ELR (cell line): ENCODE measurements at regions not wholly inside any gene's neighbourhood (a gene's known extent, or its start where the extent isn't known, plus 50 kb on each side); places are given as distances from the start of the nearest gene placed in this dataset.
"Not testable (repeated sequence)": the region's sequence is repeated elsewhere in the genome, so short reads cannot be mapped to it uniquely, and the experiment has no call there.

Experiments used
- DNase-seq: peaks from one replicate; pipeline ENCODE4 v3.0.0-alpha.2; 2015; ENCODE audit warnings: low read depth

DNA sequence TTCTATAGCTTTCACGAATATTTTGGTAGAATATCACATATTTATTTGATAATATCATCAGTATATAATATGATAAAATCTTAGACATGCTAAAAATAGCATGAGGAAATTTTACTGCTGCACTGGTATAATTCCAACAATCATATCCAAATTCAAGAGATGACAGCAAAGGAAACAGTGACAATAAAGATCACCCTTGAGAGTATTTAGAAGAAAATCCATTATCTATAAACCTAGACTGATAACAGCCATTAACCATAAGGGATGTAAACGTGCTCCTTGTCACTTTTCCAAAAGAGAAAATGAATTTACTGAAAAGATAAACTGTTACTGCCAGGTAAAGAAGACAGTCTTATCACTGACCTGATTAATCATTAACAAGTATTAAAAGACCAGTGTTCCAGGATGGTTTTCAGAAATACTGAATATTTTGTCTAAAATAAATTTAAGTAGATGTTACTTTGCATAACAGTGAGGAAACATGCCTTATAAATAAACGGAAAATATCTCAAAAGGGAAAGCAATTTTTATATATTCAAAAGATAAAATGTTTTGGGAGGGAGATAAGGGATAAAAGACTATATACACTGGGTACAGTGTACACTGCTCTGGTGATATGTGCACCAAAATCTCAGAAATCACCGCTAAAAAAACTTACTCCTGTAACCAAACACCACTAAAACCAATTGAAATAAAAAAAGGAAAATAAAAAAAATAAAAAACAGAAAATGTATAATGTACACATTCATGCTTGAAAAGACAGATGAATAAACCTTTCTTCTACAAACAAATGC is 1704.7 kb downstream of the HACE1 start:
- DNase-seq: no peak

DNA sequence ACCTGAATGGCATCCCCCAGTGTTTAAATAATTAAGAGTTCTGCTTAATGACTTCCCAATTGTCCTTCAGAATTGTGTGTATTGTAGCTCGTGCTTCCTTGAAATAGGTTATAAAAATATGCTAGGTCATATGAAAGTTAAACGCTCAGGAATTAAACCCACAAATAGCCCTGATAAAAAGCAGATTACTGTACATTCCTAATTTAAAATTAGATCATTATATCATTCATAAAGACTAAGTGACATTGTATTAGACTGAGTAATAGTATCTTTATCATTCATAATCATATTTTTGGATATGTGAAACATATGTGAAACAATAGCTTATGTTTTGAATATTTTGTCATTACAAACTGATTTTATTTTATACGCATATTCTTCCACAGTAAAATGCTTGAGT is 1706.7 kb downstream of the HACE1 start:
- no peak for DNase-seq

DNA sequence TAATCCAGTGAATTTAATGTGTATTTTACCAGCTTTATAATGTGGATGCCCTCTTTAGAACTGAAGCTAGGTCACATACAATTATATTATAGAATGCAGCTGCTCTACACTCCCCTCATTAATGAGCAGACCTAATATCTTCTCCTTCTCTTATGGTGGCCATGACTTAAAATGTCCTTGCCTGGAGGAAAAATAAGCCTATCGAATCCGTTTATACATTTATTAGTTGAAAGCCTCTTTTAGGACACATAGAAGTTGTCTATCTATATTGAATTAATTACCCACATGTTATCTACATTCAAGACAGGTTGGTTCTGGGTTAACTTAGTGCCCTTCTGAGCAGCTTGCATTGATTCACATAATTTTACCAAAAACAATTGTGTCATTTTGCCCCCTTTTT is 1716.8 kb downstream of the HACE1 start:
- no peak for DNase-seq

DNA sequence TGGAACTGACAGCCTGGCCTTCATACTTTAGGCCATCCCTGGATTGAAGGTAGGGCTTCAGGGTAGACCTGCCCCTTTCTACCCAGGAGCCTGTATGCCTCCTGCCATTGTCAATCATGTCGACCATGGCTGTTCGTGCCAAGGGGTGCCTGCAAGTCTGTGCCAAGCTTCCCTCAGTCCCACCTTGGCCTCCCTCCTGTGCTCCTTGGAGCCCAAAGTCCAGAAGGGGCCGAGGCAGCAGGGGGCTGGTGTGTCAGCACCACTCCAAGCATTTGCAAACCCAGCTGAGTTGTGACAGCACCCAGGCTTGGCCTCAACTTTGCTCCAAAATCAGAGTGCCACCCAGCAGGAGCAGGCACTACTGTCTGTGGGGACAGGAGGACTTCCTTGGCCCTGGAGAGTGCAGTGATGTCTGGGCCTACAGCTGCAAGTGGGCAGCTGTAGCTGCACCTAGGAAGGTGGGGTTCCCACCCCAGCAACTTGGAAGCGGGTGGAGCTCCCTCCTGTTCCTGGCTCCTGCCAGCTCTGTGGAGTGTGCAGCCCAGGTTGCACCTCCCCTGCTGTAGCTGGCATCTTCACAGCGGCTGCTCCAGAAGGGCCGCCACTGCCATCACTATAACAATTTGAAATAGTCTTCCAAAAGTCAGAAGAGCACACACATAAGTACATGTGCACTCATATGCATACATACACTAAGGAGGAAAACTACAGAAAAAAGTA is 1719.3 kb downstream of the HACE1 start:
- no peak for DNase-seq

DNA sequence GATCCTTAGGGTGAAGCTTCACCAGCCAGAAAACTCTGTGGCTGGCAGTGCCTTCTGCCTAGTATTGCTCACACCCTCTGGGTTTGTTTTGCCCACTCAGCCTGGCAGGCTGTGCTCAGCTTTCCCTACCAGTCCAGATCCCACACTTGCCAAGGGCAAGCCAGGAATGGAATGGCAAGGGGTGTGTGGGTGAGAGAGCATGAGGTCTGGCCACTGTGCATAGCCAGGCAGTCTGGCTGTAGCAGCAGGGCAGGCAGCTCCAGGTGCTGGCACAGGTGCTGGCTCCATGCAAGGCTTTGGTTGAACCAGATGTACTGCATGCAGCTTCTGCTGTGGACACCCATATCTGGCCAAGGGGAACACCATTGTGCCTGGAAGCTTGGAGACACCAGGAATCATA is 1720.3 kb downstream of the HACE1 start:
- no peak for DNase-seq

DNA sequence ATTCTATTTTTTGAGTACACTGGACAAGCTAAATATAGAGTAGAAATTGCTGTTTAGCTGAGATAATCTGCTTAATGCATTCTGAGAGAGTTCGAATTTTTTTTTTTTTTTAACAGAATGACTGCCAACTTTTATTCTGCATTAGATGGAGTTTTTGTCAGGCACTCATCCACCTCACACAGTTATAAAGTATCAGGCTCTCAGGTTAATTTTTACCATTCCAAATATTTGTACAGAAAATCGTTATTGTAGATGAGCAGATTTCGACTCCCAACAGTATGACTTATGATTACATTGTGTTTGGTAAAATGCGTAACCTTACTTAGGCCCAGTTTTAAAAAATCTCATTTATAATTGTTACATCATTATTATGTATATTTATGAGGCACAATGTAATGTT is 1731.0 kb downstream of the GRIK2 start:
- no peak for DNase-seq

DNA sequence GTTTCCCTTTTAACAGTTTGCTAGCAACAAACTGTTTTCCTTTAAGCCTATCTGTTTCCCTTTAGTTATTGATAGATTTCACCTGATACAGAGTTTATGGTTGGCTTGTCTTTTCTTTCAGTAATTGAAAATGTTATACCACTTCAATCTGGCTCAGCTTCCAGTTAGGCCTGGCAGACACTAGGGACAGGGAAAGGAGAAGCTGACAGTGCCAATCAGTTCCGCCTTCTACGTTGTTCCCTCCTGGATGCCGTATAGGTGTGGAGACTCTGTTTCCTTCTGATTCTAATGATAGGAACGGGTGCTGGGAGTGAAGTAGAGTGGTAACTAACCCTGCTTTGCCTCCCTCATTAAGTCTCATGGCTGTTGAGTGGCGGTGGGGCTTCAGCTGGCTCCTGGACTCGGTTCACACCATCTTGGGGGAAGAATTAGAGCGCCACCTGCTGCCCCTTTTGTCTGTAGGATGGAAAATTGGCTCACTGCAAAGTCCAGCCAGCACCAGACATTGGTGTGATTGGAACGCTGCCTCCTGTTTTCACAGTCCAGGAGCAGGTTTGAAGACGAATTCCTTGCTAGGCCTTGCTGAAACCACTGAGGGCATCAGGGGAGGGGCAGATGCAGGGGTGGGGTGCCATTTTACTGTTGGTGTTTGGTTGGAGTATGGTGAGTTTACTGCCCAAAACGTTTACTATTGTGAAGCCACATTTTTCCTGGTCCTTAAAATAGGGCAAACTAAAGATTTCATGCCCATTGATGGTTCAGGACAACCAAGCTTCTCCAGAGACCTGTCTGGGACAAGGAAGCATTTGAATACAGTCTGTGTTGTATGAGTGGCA is 1729.5 kb downstream of the GRIK2 start:
- peak; percentile 67 for DNase-seq

DNA sequence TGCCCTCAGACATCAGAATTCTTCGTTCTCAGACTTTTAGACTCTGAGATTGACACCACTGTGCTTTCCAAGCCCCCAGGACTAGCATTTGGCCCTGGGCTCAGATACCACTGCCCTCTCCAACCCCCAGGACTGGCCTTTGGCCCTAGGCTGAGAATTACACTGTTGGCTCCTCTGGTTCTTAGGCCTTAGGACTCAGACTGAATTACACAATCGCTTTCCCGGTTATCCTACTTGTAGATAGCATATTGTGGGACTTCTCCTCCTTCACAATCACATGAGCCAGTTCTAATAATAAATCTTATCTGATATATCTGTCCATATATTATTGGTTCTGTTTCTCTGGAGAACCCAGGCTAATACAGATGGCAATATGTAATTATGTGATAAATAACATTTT is 1725.5 kb downstream of the GRIK2 start:
- DNase-seq: no peak

DNA sequence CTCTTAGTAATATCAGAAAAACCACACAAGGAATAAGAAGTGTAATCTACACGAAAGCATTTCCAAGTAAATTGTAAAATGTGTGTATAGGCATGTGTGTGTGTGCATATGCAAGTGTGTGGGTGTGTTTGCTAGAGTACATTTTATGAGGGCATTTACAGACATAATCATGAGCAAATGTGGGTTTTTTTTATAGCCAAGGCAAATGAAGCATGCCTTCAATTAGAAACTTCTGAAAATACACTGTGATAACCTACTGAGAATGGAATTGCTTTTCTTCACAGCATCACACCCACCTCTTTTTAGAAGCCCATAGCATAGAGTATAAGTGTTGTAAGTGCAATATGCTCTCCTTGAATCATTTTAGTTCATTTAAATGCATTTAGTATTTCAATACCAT is 1721.1 kb downstream of the GRIK2 start:
- no peak for DNase-seq

DNA sequence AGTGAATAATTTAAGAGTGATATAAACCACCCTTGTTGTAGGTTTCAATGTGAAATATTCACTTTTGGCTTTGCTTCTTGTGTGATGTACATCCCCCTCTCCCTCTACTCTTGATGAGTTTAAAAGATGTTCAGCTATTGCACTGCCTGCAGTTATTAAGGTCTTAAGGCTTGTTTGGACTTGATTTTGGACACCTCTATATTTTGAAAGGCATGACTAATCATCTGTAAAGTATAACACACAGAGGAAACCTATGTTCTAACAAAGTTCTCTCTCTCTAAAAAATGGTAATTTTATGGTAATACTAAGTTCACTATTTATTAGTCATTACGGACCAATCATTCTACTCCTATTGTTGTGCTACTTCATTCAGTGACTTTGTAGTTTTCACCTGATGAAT is 1719.9 kb downstream of the GRIK2 start:
- no peak for DNase-seq

DNA sequence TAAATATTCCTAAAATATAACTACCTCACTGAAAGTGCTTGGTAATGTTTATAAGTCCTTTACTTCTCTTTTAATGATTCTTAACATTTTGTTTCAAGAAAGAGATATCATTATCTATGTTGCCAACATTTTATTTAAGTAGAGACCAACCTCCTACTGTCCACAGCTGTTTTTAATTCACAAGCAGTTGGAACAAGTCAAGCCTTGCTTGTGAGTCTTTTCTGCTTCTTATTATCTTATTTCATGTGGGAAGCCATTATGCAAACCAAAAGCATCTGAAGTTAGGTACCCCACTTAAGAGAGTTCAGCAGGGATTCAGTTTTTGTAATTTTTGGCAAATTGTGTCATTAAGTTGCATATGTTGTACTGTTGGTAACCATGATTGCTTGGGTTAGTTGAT is 1714.5 kb downstream of the GRIK2 start:
- DNase-seq: no peak

DNA sequence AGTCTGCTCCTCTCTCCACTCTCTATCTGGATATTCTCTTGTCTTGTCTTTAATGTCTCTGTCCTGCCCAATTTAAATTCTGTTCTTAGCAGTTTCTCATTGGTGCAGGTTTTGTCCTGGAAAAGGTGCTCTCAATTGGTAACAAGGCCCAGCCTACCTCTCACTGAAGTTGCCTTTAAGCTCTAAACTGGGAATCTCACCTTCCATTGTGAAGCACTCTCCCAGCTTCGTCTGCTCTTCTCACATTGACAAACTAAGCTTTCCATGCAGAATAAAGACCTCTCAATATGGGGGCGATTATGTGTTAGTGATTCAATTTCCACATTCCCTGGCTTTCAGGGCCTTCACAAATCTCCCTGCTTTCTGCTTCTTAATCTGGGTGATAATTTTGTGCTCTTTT is 1712.2 kb downstream of the GRIK2 start:
- no peak for DNase-seq

DNA sequence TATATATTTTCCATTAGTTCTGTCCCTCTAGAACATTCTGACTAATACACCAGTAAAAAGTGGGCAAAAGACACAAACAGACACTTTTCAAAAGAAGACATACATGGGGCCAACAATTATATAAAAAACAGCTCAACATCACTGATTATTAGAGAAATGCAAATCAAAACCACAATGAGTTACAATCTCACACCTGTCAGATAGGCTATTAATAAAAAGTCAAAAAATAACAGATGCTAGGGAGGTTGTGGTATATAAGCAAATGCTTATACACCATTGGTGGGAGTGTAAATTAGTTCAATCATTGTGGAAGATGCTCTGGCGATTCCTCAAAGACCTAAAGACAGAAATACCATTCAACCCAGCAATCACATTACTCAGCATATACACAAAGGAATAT is 1707.8 kb downstream of the GRIK2 start:
- no peak for DNase-seq

DNA sequence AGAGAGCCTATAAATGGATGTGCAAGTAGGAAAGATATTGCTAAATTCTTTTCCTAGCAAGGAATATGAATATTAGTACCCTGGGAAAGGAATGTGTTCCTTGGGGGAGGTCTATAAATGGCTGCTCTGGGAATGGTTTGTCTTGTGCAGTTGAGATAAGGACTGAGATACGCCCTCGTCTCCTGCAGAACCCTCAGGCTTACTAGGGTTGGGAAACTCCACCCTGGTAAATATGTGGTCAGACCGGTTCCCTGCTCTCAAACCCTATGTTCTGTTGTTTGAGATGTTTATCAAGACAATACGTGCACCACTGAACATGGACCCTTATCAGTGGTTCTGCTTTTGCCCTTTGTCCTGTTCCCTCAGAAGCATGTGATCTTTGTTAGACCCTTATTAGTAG is 1698.9 kb downstream of the GRIK2 start:
- DNase-seq: not testable (repeated sequence)

DNA sequence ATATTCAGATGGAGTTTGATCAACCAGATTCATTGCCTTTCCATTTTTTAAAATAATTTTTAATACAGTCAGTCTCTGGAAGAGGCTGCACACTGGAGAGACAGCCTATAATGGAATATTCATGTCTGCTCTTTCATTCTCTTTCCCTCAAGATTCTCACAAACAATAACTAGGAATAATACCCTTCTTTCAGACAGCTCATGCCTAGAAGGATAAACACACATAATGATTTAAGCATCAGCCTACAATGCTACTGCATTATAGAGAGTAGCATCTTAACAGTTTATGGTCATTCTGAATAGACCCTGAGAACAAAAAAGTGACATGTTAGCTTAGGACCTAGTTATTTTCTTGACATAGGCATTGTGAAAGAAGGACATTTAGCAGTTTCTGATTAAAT is 1692.3 kb downstream of the GRIK2 start:
- DNase-seq: no peak

DNA sequence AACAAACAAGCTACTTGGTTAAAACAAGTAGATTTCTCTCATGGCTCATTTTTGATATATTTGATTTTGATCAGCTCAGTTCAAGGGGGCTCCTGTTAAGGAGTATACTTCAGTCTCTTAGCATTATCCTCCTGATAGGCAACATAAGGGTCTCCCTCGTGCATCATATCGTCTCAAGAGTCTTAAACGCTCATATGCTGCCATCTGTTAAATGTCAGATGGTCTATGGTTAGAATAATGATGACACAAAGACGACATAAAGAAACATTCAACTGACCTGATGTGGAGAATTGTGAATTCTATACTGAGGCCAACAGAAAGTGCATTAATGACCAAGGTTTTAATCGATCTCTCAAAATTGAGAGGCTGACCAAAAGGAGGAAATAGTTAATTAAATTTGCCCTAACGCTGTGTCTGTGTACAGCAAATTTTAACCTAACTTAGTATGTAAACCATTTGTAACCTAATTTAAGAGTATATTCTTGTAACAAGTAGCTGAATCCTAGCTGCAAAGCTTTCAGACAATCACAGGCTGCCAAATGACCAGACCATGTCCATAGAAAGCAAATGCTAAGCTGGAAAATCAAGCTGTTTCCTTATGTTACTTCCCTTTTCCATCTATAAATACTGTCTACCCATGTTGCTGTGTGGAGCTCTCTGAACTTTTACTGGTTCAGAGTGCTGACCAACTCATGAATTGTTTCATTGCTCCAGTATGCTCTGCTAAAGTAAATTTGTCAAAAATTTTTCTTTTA is 1688.5 kb downstream of the GRIK2 start:
- no peak for DNase-seq

DNA sequence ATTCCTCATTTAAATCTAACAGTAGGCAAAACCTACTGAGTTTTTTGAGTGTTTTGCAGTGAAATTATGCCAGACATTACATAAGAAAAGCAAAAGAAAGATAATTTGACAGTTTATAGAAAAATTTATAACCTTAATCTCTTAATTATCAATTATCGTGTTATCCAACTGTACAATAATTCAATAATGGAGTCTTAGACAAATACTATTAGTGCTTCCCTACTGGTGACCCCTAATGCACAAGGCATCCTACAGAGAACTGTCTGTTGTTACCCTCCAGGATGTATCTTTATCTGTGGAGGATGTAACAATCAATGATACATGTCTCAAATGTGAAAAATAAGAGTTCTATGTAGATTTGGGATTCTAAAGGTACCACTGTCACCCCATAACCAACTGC is 1687.6 kb downstream of the GRIK2 start:
- no peak for DNase-seq

DNA sequence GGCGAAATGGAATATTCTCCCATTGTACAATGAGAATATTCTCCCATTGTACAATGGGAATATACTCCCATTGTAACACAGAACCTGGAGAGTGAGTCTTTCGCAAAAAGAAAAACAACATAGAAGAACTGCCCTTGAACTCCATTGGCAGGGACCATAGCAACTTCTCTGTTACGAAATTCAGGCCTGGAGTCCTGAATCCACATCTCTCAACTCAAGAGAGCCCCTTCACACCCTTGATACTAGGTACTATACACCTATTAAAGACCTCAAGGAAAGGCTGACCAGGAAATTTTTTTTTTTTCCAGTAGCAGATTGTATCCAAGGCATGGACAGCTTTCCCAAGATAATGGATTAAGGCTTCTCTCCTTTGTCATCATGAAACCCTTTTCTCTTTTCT is 1687.0 kb downstream of the GRIK2 start:
- no peak for DNase-seq

DNA sequence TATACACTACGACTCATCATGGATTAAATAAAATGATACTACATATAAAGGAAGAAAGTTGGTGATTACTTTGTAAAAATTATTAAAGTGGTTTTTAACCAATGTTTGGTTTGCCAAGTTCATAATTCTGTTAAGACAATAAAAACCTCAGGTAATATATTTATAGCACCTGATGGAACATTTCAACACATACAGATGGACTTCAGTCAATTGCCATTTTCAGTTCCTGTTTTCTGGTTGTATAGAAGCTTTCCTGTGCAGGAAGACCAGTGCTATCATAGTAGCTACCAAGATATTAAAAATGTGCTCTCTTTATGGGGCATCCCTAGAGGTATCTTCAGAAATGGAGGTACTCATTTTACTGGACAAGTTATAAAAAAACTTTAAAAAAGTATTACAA is 1686.4 kb downstream of the GRIK2 start:
- no peak for DNase-seq

DNA sequence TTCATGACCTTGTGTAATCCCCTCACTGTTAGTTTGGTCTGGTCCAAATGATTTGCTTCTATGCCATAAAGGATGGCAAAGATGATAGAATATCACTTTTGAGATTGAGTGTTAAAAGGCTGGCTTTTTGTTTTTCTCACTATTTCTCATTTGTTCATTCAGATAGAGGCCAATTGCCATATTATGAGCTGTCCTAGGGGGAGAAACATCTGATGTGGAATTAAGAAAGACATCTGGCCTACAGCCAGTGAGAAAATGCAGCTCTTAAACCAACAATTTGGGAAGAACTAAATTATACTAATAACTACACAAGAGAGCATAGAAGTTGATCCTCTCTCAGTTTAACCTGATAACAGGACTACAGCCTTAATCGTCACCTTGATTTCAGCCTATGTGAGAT is 1668.6 kb downstream of the GRIK2 start:
- DNase-seq: no peak

DNA sequence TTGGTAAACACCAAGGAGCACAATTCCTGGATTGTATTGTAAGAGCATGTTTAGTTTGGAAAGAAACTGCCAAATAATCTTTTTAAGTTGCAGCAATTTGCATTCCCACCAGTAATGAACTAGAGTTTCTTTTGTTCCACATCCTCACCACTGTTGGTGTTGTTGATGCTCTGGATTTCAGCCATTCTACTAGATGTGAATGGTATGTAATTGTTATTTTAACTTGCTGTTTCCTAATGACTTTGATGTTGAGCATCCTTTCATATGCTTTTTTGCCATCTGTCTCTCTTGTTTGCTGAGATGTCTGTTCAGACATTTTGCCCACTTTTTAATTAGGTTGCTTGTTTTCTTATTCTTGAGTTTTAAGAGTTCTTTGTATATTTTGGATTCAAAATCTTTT is 1654.1 kb downstream of the GRIK2 start:
- DNase-seq: no peak

DNA sequence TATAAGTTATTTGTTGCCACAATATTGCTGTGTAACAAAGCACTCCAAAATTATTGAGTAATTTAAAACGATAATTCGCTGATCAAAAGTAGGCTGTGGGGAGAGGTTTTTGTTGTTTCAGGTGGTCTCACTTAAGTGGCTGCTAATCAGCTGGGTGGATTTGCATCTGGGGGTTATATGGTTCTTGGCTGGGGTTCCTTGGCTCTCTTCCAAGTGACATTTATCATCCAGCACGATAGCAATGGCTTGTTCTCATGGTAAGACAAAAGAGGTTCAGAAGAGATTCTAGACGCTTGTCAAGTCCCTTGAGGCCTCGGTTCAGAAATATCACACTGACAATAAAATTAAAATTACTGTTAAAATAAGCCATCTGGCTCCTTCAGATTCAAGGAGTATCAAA is 1648.8 kb downstream of the GRIK2 start:
- DNase-seq: no peak
